Tibial artery (tissue), 4 donors: ENCODE measurements at regions not wholly inside any gene's neighbourhood (a gene's known extent, or its start where the extent isn't known, plus 50 kb on each side); places are given as distances from the start of the nearest gene placed in this dataset.

ENCODE experiments used
- DNase-seq, 2 donors: peaks; one replicate each; pipeline ENCODE4 v3.0.0-alpha.2; 2019
- H3K27ac ChIP-seq, 2 donors: fragments of 200-600 bp; sonication (generic) in 1 of 2; 1 replicate in 1 of 2; 2 replicates in 1 of 2; pipeline ENCODE4 v1.5.1; 2018 to 2019; ENCODE audit warnings: mild to moderate bottlenecking in 1 of 2
- H3K27me3 ChIP-seq, 2 donors: fragments of 200-600 bp; sonication (generic) in 1 of 2; one replicate each; pipeline versions ENCODE4 v1.5.1 to v1.6.0; 2016 to 2019
- H3K36me3 ChIP-seq, 3 donors: fragments of 200-600 bp; sonication (generic) in 2 of 3; one replicate each; pipeline ENCODE4 v1.5.1; 2016 to 2019; ENCODE audit warnings: mild to moderate bottlenecking in 2 of 3
- H3K4me1 ChIP-seq, 4 donors: fragments of 200-600 bp; sonication (generic) in 2 of 4; 1 replicate in 3 of 4; 2 replicates in 1 of 4; pipeline ENCODE4 v1.5.1; 2016 to 2019
- H3K4me3 ChIP-seq, 2 donors: fragments of 200-600 bp; sonication (generic) in 1 of 2; 1 replicate in 1 of 2; 2 replicates in 1 of 2; pipeline ENCODE4 v1.5.1; 2018 to 2019; ENCODE audit warnings: mild to moderate bottlenecking in 2 of 2
- H3K9me3 ChIP-seq, 3 donors: fragments of 200-600 bp; sonication (generic) in 1 of 3; one replicate each; pipeline ENCODE4 v1.5.1; 2016 to 2019
- intact Hi-C: fragments of 100-400 bp; cut with DNase I; formaldehyde crosslinking; loops from one replicate; pipeline ENCODE4 v1.15.0; 2023; ENCODE audit warnings: low total_unique reads
- TF ChIP-seq, protein P1 (sequence below), 2 experiments: fragments of 200-600 bp in 1 of 2; fragments of 450-650 bp in 1 of 2; IDR thresholded peaks; one replicate each; pipeline ENCODE4 v1.5.1; 2017 to 2019; ENCODE audit warnings: antibody characterized with exemption in 2 of 2, mild to moderate bottlenecking in 1 of 2, moderate library complexity in 1 of 2

DNA sequence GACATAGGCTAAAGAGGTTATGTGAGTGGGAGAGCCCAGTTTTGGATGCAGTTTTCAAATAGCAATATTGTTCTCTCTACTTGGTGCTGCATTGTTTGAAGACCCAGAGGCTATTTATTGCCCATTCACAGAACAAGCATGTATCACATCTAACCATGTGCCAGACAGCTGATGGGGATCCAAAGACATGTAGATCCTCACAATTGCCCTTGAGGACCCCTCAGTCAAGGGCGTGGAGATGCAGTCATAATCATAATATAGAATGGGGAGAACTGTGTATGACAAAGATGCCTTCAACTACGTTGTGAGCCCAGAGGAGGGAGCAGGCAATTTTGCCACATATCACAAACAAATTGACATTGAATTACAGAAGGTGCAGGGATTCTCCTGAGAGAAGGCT lies 70.5 kb downstream of the NHLRC3 start:
- intact Hi-C loops: no loop called here
- Histone ChIP-seq H3K27me3 (no peaks in the 10 kb centered on the region), H3K9me3 (no peaks in the 10 kb centered on the region), H3K27ac (no peak overlapping the region), H3K4me1 (no peaks in the 10 kb centered on the region), H3K4me3 (no peak overlapping the region), H3K36me3 (no peaks in the 10 kb centered on the region)
- TF ChIP-seq, protein P1, sequence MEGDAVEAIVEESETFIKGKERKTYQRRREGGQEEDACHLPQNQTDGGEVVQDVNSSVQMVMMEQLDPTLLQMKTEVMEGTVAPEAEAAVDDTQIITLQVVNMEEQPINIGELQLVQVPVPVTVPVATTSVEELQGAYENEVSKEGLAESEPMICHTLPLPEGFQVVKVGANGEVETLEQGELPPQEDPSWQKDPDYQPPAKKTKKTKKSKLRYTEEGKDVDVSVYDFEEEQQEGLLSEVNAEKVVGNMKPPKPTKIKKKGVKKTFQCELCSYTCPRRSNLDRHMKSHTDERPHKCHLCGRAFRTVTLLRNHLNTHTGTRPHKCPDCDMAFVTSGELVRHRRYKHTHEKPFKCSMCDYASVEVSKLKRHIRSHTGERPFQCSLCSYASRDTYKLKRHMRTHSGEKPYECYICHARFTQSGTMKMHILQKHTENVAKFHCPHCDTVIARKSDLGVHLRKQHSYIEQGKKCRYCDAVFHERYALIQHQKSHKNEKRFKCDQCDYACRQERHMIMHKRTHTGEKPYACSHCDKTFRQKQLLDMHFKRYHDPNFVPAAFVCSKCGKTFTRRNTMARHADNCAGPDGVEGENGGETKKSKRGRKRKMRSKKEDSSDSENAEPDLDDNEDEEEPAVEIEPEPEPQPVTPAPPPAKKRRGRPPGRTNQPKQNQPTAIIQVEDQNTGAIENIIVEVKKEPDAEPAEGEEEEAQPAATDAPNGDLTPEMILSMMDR (IDR thresholded peaks at IDR 0.05): no peak
- DNase-seq: no peak

DNA sequence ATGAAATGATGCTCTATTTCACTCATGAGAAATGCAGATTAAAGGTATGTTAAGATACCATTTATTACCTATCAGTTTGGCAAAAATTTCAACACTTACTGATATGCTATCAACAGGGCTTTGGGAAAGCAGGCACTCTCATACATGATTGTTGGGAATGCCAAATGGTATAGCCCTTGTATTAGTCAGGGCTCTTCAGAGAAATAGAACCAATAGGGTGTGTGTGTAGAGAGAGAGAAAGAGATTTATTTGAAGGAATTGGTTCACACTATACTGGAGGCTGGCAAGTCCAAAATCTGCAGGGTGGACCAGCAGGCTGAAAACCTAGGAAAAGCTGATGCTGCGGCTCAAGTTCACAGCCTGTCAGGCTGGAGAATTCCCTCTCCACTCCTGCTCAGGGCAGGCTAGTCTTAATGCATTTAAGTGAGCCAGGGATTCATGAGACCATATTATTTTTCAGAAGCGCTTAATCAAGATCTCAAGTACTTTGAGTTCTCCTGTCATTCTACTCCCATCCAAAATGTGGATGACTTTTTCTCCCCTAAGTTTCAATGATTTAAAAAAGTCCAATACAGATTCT lies 72.4 kb downstream of the NHLRC3 start:
- H3K27me3 ChIP-seq: no peaks in the 10 kb centered on the region
- no peak for DNase-seq
- H3K9me3 ChIP-seq: peaks cover 0 to 5% (median 0%) of the 10 kb centered on the region in 3 donors
- intact Hi-C loops: no loop called here
- H3K4me1 ChIP-seq: no peaks in the 10 kb centered on the region
- no peaks in the 10 kb centered on the region for H3K36me3 ChIP-seq
- H3K27ac ChIP-seq: no peak overlapping the region
- H3K4me3 ChIP-seq: no peak overlapping the region
- TF ChIP-seq, protein P1 (IDR thresholded peaks at IDR 0.05): no peak

DNA sequence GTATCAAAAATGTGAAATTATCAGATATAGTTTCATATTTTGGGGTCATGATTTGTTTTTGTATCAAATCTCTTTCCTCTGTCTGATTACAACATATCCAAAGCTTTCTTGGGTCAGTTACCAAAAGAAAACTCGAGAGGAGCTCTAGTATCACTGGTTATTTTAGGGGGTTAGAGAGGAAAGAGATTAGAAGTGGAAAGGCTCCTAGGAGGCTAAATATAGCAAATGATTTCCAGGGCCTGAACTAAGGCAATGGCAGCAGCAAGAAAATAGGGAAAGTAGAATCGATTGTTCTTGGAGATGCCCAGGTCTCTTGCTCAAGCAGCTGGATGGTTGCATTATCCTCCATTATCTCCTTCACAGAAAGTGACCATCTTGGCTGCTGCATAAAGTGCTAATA lies 72.9 kb downstream of the NHLRC3 start:
- Histone ChIP-seq H3K27ac (no peak overlapping the region), H3K4me3 (no peak overlapping the region), H3K4me1 (no peaks in the 10 kb centered on the region), H3K27me3 (no peaks in the 10 kb centered on the region), H3K9me3 (peaks cover 0 to 5% (median 0%) of the 10 kb centered on the region in 3 donors), H3K36me3 (no peaks in the 10 kb centered on the region)
- no peak for DNase-seq
- intact Hi-C loops: no loop called here
- TF ChIP-seq, protein P1 (IDR thresholded peaks at IDR 0.05): no peak

DNA sequence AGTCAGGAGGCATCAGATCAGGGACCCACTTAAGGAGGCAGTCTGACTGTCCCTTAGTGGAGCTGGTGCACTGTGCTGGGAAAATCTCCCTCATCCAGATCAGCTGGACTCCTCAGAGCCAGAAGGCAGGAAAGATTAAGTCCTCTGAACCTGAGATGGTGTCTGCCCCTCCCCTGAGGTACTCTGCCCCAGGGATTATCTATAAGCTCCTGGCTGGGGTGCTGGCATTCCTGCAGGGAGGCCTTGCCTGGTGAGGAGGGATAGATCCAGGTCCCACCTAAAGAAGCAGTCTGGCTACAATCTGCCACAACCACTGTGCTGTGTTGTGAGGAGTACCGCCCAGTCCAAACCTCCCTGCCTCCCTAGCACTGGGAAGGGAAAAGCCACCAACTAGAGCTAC lies 81.2 kb downstream of the NHLRC3 start:
- H3K27ac ChIP-seq: no peak overlapping the region
- TF ChIP-seq, protein P1 (IDR thresholded peaks at IDR 0.05): no peak
- DNase-seq: no peak
- H3K36me3 ChIP-seq: no peaks in the 10 kb centered on the region
- intact Hi-C loops: no loop called here
- no peak overlapping the region for H3K4me3 ChIP-seq
- H3K9me3 ChIP-seq: peaks cover 0 to 8% (median 5%) of the 10 kb centered on the region in 3 donors
- H3K4me1 ChIP-seq: no peaks in the 10 kb centered on the region
- H3K27me3 ChIP-seq: peaks cover 0 to 5% of the 10 kb centered on the region in 2 donors

DNA sequence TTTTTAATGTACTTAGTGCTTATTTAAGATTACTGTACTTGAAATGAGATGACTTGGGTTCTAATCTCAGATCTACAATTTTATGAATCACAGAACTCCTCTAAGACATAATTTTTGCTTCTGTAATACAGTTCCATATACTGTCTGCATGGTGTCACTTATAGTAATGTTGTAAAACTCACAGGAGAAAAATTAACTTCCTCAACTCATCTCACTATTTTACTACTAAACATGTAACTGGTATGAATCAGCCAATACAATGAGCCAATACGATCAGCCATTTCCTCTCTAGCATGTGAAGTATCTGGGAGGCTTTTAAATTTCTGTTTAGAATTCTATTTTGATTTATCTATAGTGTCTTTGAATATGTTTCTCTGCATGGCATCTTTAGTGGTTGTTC lies 85.3 kb downstream of the NHLRC3 start:
- TF ChIP-seq, protein P1 (IDR thresholded peaks at IDR 0.05): no peak
- Histone ChIP-seq H3K27ac (no peak overlapping the region), H3K4me3 (no peak overlapping the region), H3K9me3 (peaks cover 0 to 6% (median 0%) of the 10 kb centered on the region in 3 donors), H3K27me3 (peaks cover 0 to 5% of the 10 kb centered on the region in 2 donors), H3K36me3 (no peaks in the 10 kb centered on the region), H3K4me1 (no peaks in the 10 kb centered on the region)
- intact Hi-C loops: no loop called here
- no peak for DNase-seq

DNA sequence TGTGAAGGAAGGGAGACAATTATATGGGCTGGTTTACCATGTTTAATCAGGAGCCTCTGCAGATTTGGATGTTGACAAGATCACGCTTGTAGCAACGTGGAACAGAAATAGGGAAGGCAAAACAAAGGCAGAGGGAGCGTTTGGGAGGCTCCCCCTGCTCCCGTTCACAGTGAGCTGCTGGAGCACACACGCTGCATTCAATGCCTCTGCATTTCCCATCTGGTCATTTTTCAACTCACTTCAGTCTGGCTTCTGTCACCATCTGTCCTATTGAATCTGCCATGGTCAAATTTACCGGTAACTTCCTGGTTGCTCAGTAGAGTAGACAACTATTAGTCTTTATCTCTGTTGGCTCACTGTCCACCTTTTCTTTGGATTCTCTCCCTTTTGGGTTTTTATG lies 91.0 kb downstream of the NHLRC3 start:
- no peak overlapping the region for H3K27ac ChIP-seq
- H3K4me1 ChIP-seq: no peaks in the 10 kb centered on the region
- TF ChIP-seq, protein P1 (IDR thresholded peaks at IDR 0.05): no peak
- H3K9me3 ChIP-seq: no peaks in the 10 kb centered on the region
- H3K27me3 ChIP-seq: no peaks in the 10 kb centered on the region
- H3K36me3 ChIP-seq: no peaks in the 10 kb centered on the region
- intact Hi-C loops: no loop called here
- DNase-seq: no peak
- no peak overlapping the region for H3K4me3 ChIP-seq
